ENCODE measurements at regions not wholly inside any gene's neighbourhood (a gene's known extent, or its start where the extent isn't known, plus 50 kb on each side); places are given as distances from the start of the nearest gene placed in this dataset.

GRCh38 chr18:78499586-78499985, 480.0 kb upstream of the SALL3 start:
- TF ChIP-seq, protein P1, sequence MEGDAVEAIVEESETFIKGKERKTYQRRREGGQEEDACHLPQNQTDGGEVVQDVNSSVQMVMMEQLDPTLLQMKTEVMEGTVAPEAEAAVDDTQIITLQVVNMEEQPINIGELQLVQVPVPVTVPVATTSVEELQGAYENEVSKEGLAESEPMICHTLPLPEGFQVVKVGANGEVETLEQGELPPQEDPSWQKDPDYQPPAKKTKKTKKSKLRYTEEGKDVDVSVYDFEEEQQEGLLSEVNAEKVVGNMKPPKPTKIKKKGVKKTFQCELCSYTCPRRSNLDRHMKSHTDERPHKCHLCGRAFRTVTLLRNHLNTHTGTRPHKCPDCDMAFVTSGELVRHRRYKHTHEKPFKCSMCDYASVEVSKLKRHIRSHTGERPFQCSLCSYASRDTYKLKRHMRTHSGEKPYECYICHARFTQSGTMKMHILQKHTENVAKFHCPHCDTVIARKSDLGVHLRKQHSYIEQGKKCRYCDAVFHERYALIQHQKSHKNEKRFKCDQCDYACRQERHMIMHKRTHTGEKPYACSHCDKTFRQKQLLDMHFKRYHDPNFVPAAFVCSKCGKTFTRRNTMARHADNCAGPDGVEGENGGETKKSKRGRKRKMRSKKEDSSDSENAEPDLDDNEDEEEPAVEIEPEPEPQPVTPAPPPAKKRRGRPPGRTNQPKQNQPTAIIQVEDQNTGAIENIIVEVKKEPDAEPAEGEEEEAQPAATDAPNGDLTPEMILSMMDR (IDR thresholded peaks at IDR 0.05; ENCODE audit: low read depth, low read length), result no peak
- TF ChIP-seq EZH2phosphoT487 (IDR thresholded peaks at IDR 0.05; ENCODE audit: low read depth), result no peak
